Liver (tissue), 3 donors: ENCODE measurements at regions not wholly inside any gene's neighbourhood (a gene's known extent, or its start where the extent isn't known, plus 50 kb on each side); places are given as distances from the start of the nearest gene placed in this dataset.

ENCODE experiments used
- EGR1 ChIP-seq, 2 donors: IDR thresholded peaks; 2 replicates each; pipeline ENCODE4 v1.6.1; 2016 to 2018; ENCODE audit warnings: antibody characterized with exemption in 2 of 2, low read depth in 2 of 2
- FOXA1 ChIP-seq: IDR thresholded peaks from 2 replicates; pipeline ENCODE4 v1.6.1; 2016; ENCODE audit warnings: antibody characterized with exemption
- GABPA ChIP-seq, 2 donors: IDR thresholded peaks in 1 of 2; conservative IDR thresholded peaks in 1 of 2; 2 replicates each; pipeline ENCODE4 v1.6.1; 2016; ENCODE audit warnings: antibody characterized with exemption in 2 of 2, mild to moderate bottlenecking in 1 of 2, moderate library complexity in 1 of 2
- HNF4G ChIP-seq: IDR thresholded peaks from 2 replicates; pipeline ENCODE4 v1.6.1; 2016; ENCODE audit warnings: antibody characterized with exemption
- JUND ChIP-seq, 2 donors: IDR thresholded peaks; 2 replicates each; pipeline ENCODE4 v1.6.1; 2016; ENCODE audit warnings: antibody characterized with exemption in 2 of 2
- RAD21 ChIP-seq, 2 donors: IDR thresholded peaks; 2 replicates each; pipeline ENCODE4 v1.6.1; 2016; ENCODE audit warnings: antibody characterized with exemption in 2 of 2, mild to moderate bottlenecking in 2 of 2
- SP1 ChIP-seq: IDR thresholded peaks from 2 replicates; pipeline ENCODE4 v1.6.1; 2018; ENCODE audit warnings: antibody characterized with exemption, mild to moderate bottlenecking
- TAF1 ChIP-seq: conservative IDR thresholded peaks from 2 replicates; pipeline ENCODE4 v1.6.1; 2016; ENCODE audit warnings: antibody characterized with exemption, mild to moderate bottlenecking
- YY1 ChIP-seq: IDR thresholded peaks from 2 replicates; pipeline ENCODE4 v1.6.1; 2016; ENCODE audit warnings: antibody characterized with exemption, mild to moderate bottlenecking
- TF ChIP-seq, protein P1 (sequence below): fragments of 150-350 bp; IDR thresholded peaks from 2 replicates; pipeline ENCODE4 v1.5.1; 2017; ENCODE audit warnings: improper control_type of control experiment, low read depth, low read length; ENCODE audit not compliant: missing input control
- TF ChIP-seq, protein P2 (sequence below): IDR thresholded peaks from 2 replicates; pipeline ENCODE4 v1.6.1; 2016; ENCODE audit warnings: antibody characterized with exemption
- TF ChIP-seq, protein P3 (sequence below): IDR thresholded peaks from 2 replicates; pipeline ENCODE4 v1.6.1; 2016; ENCODE audit warnings: antibody characterized with exemption, mild to moderate bottlenecking
- TF ChIP-seq, protein P4 (sequence below): IDR thresholded peaks from 2 replicates; pipeline ENCODE4 v1.6.1; 2016; ENCODE audit warnings: antibody characterized with exemption
- donor health status: healthy.
- donor health status: healthy.

DNA sequence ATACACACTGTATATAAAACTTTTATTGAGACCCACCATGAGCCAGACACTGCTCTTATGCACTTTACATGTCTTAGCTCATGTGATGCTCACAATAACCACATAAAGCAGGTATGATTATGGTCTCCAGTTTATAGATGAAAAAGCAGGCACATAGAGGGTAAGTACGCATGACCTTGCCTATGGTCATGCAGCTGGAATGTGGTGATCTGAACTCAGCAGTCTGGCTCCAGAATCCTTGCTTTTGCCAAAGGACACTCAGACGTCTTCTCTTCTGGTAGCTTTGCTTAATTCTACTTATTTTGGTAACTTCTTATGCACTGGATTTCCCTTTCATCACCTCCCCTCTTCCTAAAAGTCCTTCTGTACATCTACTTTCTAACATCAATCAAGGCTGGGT, 103.3 kb upstream of the CRY1 start:
- TF ChIP-seq, protein P1, sequence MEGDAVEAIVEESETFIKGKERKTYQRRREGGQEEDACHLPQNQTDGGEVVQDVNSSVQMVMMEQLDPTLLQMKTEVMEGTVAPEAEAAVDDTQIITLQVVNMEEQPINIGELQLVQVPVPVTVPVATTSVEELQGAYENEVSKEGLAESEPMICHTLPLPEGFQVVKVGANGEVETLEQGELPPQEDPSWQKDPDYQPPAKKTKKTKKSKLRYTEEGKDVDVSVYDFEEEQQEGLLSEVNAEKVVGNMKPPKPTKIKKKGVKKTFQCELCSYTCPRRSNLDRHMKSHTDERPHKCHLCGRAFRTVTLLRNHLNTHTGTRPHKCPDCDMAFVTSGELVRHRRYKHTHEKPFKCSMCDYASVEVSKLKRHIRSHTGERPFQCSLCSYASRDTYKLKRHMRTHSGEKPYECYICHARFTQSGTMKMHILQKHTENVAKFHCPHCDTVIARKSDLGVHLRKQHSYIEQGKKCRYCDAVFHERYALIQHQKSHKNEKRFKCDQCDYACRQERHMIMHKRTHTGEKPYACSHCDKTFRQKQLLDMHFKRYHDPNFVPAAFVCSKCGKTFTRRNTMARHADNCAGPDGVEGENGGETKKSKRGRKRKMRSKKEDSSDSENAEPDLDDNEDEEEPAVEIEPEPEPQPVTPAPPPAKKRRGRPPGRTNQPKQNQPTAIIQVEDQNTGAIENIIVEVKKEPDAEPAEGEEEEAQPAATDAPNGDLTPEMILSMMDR: no peak
- TF ChIP-seq RAD21 (IDR thresholded peaks at IDR 0.05): no peak
- no peak for TF ChIP-seq JUND (IDR thresholded peaks at IDR 0.05)
- no peak for TF ChIP-seq YY1
- TF ChIP-seq EGR1 (IDR thresholded peaks at IDR 0.05; ENCODE audit: low read depth in 2 of 2): no peak
- TF ChIP-seq, protein P2, sequence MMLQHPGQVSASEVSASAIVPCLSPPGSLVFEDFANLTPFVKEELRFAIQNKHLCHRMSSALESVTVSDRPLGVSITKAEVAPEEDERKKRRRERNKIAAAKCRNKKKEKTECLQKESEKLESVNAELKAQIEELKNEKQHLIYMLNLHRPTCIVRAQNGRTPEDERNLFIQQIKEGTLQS: no peak
- TF ChIP-seq TAF1: no peak
- no peak for TF ChIP-seq HNF4G
- no peak for TF ChIP-seq GABPA (IDR thresholded peaks at IDR 0.05 in 1 of 2, conservative IDR thresholded peaks at IDR 0.05 in 1 of 2)
- TF ChIP-seq, protein P3, sequence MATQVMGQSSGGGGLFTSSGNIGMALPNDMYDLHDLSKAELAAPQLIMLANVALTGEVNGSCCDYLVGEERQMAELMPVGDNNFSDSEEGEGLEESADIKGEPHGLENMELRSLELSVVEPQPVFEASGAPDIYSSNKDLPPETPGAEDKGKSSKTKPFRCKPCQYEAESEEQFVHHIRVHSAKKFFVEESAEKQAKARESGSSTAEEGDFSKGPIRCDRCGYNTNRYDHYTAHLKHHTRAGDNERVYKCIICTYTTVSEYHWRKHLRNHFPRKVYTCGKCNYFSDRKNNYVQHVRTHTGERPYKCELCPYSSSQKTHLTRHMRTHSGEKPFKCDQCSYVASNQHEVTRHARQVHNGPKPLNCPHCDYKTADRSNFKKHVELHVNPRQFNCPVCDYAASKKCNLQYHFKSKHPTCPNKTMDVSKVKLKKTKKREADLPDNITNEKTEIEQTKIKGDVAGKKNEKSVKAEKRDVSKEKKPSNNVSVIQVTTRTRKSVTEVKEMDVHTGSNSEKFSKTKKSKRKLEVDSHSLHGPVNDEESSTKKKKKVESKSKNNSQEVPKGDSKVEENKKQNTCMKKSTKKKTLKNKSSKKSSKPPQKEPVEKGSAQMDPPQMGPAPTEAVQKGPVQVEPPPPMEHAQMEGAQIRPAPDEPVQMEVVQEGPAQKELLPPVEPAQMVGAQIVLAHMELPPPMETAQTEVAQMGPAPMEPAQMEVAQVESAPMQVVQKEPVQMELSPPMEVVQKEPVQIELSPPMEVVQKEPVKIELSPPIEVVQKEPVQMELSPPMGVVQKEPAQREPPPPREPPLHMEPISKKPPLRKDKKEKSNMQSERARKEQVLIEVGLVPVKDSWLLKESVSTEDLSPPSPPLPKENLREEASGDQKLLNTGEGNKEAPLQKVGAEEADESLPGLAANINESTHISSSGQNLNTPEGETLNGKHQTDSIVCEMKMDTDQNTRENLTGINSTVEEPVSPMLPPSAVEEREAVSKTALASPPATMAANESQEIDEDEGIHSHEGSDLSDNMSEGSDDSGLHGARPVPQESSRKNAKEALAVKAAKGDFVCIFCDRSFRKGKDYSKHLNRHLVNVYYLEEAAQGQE: no peak
- TF ChIP-seq, protein P4, sequence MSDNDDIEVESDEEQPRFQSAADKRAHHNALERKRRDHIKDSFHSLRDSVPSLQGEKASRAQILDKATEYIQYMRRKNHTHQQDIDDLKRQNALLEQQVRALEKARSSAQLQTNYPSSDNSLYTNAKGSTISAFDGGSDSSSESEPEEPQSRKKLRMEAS: no peak
- TF ChIP-seq SP1: no peak
- no peak for TF ChIP-seq FOXA1
